GM12878 (cell line): ENCODE measurements at regions not wholly inside any gene's neighbourhood (a gene's known extent, or its start where the extent isn't known, plus 50 kb on each side); places are given as distances from the start of the nearest gene placed in this dataset.

Experiments used
- ATAC-seq: fragments of 200-7000 bp; cut with Tn5 transposase; 3 replicates; pipeline ENCODE4 v1.9.1; 2020; ENCODE audit warnings: mild to moderate bottlenecking, moderate library complexity
- BruUV-seq: library from RNA; stranded (reverse); fragments of 400-500 nt; replicated peaks from 2 replicates; lab custom pipeline; 2021; lab: Mats Ljungman, UMichigan
- CTCF ChIA-PET: fragments of 300-600 bp; sonication (Branson Sonifier 250); formaldehyde crosslinking; extraction: SDS; loops from one replicate; lab custom pipeline; 2021; ENCODE audit warnings: inconsistent platforms; lab: Yijun Ruan, JAX
- POLR2A ChIA-PET: fragments of 350-600 bp; formaldehyde crosslinking; extraction: SDS; loops from one replicate; lab custom pipeline; 2021; ENCODE audit warnings: inconsistent platforms; lab: Charles Lee
- RAD21 ChIA-PET: fragments of 300-600 bp; sonication (Branson Sonifier 250); formaldehyde crosslinking; loops from one replicate; lab custom pipeline; 2023; ENCODE audit warnings: antibody characterized with exemption; ENCODE audit not compliant: unreplicated experiment; lab: Charles Lee
- SMC1A ChIA-PET: fragments of 300-600 bp; sonication (Branson Sonifier 250); formaldehyde crosslinking; loops from one replicate; lab custom pipeline; 2023; ENCODE audit not compliant: unreplicated experiment, uncharacterized antibody; lab: Charles Lee
- DNase-seq: peaks from one replicate; pipeline ENCODE4 v3.0.0-alpha.2; 2011; ENCODE audit warnings: low read depth, low spot score
- FAIRE-seq: peaks from 3 replicates; lab custom pipeline; 2011; peaks lifted over from hg19 to GRCh38; lab: Jason Lieb, UNC
- H2AFZ ChIP-seq: 2 replicates; pipeline ENCODE4 v1.6.0; 2011; ENCODE audit warnings: low read depth, low read length, control low read depth; ENCODE audit not compliant: control insufficient read depth
- H3K27ac ChIP-seq: 2 replicates; pipeline ENCODE4 v1.5.1; 2011; ENCODE audit warnings: control low read depth; ENCODE audit not compliant: control insufficient read depth, insufficient read depth
- H3K27me3 ChIP-seq, 2 experiments: replicated peaks in 1 of 2; 2 replicates each; pipeline versions ENCODE4 v1.6.0 to v1.6.1; 2011; ENCODE audit warnings: low read length in 1 of 2; ENCODE audit not compliant: control insufficient read depth in 2 of 2, insufficient read depth in 2 of 2
- H3K36me3 ChIP-seq, 2 experiments: 2 replicates each; pipeline ENCODE4 v1.5.1; 2011; ENCODE audit warnings: low read length in 1 of 2; ENCODE audit not compliant: control insufficient read depth in 2 of 2, insufficient read depth in 2 of 2
- H3K4me1 ChIP-seq: 2 replicates; pipeline ENCODE4 v1.6.1; 2011; ENCODE audit warnings: mild to moderate bottlenecking, low read length, moderate library complexity, mixed read lengths; ENCODE audit not compliant: control insufficient read depth, insufficient read depth
- H3K4me2 ChIP-seq: 2 replicates; pipeline ENCODE4 v1.6.0; 2011; ENCODE audit warnings: control low read depth; ENCODE audit not compliant: control insufficient read depth, insufficient read depth
- H3K4me3 ChIP-seq: fragments of 200-600 bp; sonication (generic); 2 replicates; pipeline ENCODE4 v1.5.1; 2016
- H3K79me2 ChIP-seq: 2 replicates; pipeline ENCODE4 v1.6.0; 2011; ENCODE audit warnings: low read length; ENCODE audit not compliant: control insufficient read depth, insufficient read depth
- H3K9ac ChIP-seq: 2 replicates; pipeline ENCODE4 v1.8.0; 2011; ENCODE audit warnings: low read length, control low read depth, mixed read lengths; ENCODE audit not compliant: control insufficient read depth, insufficient read depth
- H3K9me3 ChIP-seq: replicated peaks from 3 replicates; pipeline ENCODE4 v1.5.1; 2011; ENCODE audit warnings: mild to moderate bottlenecking, low read length; ENCODE audit not compliant: control insufficient read depth, insufficient read depth
- H4K20me1 ChIP-seq: 2 replicates; pipeline ENCODE4 v1.6.0; 2011; ENCODE audit not compliant: control insufficient read depth, insufficient read depth
- IRF4 ChIP-seq: IDR thresholded peaks from 2 replicates; pipeline ENCODE4 v1.6.1; 2011; ENCODE audit warnings: low read depth, low read length
- MEF2B ChIP-seq: fragments of 450-650 bp; IDR thresholded peaks from 2 replicates; pipeline ENCODE4 v1.6.1; 2018; ENCODE audit warnings: mild to moderate bottlenecking, moderate library complexity; ENCODE audit not compliant: partially characterized antibody, poor library complexity, severe bottlenecking
- MXI1 ChIP-seq: fragments of 150-350 bp; IDR thresholded peaks from 2 replicates; pipeline ENCODE4 v1.6.1; 2011; ENCODE audit warnings: low read depth, mild to moderate bottlenecking, inconsistent platforms, low read length, improper control_type of control experiment
- RUNX3 ChIP-seq: IDR thresholded peaks from 2 replicates; pipeline ENCODE4 v1.6.1; 2012; ENCODE audit warnings: low read length, inconsistent platforms
- SIX5 ChIP-seq: IDR thresholded peaks from 2 replicates; pipeline ENCODE4 v1.6.1; 2011; ENCODE audit warnings: mild to moderate bottlenecking, low read depth, low read length, moderate library complexity; ENCODE audit not compliant: severe bottlenecking
- SREBF2 ChIP-seq: IDR thresholded peaks from 2 replicates; pipeline ENCODE4 v1.6.1; 2012; ENCODE audit warnings: mild to moderate bottlenecking, low read length
- TCF12 ChIP-seq: IDR thresholded peaks from 2 replicates; pipeline ENCODE4 v1.6.1; 2011; ENCODE audit warnings: low read depth, mild to moderate bottlenecking, low read length
- ZNF274 ChIP-seq: IDR thresholded peaks from one replicate; pipeline ENCODE4 v1.8.0; 2011; ENCODE audit not compliant: insufficient read length, insufficient read depth
- WGBS: methylation state at CpG from one replicate; pipeline ENCODE4 v1.1.6; 2016; ENCODE audit warnings: low lambda C conversion rate; ENCODE audit not compliant: insufficient replicate concordance, insufficient coverage; ENCODE audit errors: missing lambda C conversion rate; 5-methylcytosine and 5-hydroxymethylcytosine counted together
- in situ Hi-C: fragments of 300-500 bp; cut with MboI; formaldehyde crosslinking; loops from 9 replicates; pipeline ENCODE4 v1.14.3; 2018; ENCODE audit warnings: mixed read lengths
- intact Hi-C: fragments of 100-400 bp; cut with micrococcal nuclease; formaldehyde crosslinking; loops from one replicate; pipeline ENCODE4 v1.14.2; 2022; ENCODE audit not compliant: unreplicated experiment
- TF ChIP-seq, protein P1 (sequence below): fragments of 450-650 bp; IDR thresholded peaks from 2 replicates; pipeline ENCODE4 v1.6.1; 2017; ENCODE audit warnings: mild to moderate bottlenecking
- TF ChIP-seq, protein P2 (sequence below): IDR thresholded peaks from 2 replicates; pipeline ENCODE4 v1.6.1; 2011; ENCODE audit warnings: borderline replicate concordance, low read depth, mild to moderate bottlenecking, moderate library complexity, low read length; ENCODE audit not compliant: insufficient read depth, poor library complexity, severe bottlenecking
- TF ChIP-seq, protein P3 (sequence below): IDR thresholded peaks from 2 replicates; pipeline ENCODE4 v1.6.1; 2012; ENCODE audit warnings: low read depth, low read length, improper control_type of control experiment
- TF ChIP-seq, protein P4 (sequence below): IDR thresholded peaks from 2 replicates; pipeline ENCODE4 v1.6.1; 2012; ENCODE audit warnings: mild to moderate bottlenecking, low read depth, low read length

DNA sequence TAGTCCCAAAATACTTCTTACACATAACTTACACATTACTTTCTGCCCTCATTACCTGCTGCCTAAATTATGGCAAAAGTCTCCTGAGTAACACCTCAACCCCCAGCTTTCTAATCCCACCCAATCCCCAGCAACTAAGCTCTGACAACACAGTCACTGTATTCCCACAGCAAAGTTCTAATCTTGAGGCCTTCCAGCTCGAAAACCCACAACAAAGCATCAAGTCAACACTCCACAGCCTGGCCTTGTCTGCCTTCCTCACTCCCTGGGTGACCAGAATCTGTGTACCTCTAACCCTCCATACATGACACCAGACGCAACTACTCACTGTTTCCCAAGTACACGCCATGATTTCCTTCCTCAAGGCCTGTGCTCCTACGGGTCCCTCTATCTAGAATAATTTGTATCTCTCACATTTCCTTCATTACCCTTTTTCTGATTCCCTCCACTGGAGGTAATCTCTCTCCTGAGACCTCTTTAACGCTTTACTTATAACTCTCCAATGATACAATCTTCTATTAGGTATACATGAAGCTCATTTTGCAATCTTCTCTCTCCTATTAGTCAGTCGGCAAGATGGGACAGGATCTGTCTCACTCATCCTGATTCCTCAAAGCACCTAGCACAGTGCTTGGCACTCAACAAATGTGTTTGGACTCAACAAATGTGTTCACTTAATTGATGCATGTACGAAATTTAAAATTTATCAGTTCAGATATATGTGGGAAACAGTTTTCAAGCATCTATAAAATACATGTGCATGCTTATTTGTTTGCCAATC, 87.6 kb upstream of the DOCK9 start:
- ChIA-PET SMC1A (interaction anchor here (0.6 to 1.3 kb wide), 2 partner anchors 16 to 283 kb away, joined by 3 read pairs; no protein-coding TSS in a partner anchor), POLR2A (no interaction called here), RAD21 (no interaction called here), CTCF (interaction anchor here (1.0 to 1.3 kb wide), 2 partner anchors 16 to 201 kb away, joined by 3 to 4 read pairs; no protein-coding TSS in a partner anchor)
- 66% methylated on average over 7 of the region's 7 CpGs for WGBS
- no peaks in the 10 kb centered on the region for H3K27me3 ChIP-seq
- in situ Hi-C loops = no loop called here
- BruUV-seq = no TSS peak
- H3K27ac ChIP-seq = no peak overlapping the region
- no peak overlapping the region for H3K9ac ChIP-seq
- no peaks in the 10 kb centered on the region; the same call in 2 of the 3 replicates for H3K9me3 ChIP-seq
- H3K36me3 ChIP-seq = no peaks in the 10 kb centered on the region
- no peaks in the 10 kb centered on the region for H3K79me2 ChIP-seq
- no peak overlapping the region for H3K4me2 ChIP-seq
- peak; percentile 56 for FAIRE-seq
- no peaks in the 10 kb centered on the region for H3K4me1 ChIP-seq
- intact Hi-C loops = no loop called here
- H4K20me1 ChIP-seq = no peaks in the 10 kb centered on the region
- no peak for DNase-seq
- H2AFZ ChIP-seq = no peak overlapping the region
- no peak overlapping the region for H3K4me3 ChIP-seq
- ATAC-seq = no peak
- TF ChIP-seq TCF12 (no peak), SIX5 (no peak), RUNX3 (no peak), ZNF274 (no peak), SREBF2 (no peak), MXI1 (no peak), MEF2B (no peak), IRF4 (no peak)
- TF ChIP-seq, protein P1, sequence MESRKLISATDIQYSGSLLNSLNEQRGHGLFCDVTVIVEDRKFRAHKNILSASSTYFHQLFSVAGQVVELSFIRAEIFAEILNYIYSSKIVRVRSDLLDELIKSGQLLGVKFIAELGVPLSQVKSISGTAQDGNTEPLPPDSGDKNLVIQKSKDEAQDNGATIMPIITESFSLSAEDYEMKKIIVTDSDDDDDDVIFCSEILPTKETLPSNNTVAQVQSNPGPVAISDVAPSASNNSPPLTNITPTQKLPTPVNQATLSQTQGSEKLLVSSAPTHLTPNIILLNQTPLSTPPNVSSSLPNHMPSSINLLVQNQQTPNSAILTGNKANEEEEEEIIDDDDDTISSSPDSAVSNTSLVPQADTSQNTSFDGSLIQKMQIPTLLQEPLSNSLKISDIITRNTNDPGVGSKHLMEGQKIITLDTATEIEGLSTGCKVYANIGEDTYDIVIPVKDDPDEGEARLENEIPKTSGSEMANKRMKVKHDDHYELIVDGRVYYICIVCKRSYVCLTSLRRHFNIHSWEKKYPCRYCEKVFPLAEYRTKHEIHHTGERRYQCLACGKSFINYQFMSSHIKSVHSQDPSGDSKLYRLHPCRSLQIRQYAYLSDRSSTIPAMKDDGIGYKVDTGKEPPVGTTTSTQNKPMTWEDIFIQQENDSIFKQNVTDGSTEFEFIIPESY = no peak
- TF ChIP-seq, protein P2, sequence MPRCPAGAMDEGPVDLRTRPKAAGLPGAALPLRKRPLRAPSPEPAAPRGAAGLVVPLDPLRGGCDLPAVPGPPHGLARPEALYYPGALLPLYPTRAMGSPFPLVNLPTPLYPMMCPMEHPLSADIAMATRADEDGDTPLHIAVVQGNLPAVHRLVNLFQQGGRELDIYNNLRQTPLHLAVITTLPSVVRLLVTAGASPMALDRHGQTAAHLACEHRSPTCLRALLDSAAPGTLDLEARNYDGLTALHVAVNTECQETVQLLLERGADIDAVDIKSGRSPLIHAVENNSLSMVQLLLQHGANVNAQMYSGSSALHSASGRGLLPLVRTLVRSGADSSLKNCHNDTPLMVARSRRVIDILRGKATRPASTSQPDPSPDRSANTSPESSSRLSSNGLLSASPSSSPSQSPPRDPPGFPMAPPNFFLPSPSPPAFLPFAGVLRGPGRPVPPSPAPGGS = no peak
- TF ChIP-seq, protein P3, sequence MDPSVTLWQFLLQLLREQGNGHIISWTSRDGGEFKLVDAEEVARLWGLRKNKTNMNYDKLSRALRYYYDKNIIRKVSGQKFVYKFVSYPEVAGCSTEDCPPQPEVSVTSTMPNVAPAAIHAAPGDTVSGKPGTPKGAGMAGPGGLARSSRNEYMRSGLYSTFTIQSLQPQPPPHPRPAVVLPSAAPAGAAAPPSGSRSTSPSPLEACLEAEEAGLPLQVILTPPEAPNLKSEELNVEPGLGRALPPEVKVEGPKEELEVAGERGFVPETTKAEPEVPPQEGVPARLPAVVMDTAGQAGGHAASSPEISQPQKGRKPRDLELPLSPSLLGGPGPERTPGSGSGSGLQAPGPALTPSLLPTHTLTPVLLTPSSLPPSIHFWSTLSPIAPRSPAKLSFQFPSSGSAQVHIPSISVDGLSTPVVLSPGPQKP = no peak
- TF ChIP-seq, protein P4, sequence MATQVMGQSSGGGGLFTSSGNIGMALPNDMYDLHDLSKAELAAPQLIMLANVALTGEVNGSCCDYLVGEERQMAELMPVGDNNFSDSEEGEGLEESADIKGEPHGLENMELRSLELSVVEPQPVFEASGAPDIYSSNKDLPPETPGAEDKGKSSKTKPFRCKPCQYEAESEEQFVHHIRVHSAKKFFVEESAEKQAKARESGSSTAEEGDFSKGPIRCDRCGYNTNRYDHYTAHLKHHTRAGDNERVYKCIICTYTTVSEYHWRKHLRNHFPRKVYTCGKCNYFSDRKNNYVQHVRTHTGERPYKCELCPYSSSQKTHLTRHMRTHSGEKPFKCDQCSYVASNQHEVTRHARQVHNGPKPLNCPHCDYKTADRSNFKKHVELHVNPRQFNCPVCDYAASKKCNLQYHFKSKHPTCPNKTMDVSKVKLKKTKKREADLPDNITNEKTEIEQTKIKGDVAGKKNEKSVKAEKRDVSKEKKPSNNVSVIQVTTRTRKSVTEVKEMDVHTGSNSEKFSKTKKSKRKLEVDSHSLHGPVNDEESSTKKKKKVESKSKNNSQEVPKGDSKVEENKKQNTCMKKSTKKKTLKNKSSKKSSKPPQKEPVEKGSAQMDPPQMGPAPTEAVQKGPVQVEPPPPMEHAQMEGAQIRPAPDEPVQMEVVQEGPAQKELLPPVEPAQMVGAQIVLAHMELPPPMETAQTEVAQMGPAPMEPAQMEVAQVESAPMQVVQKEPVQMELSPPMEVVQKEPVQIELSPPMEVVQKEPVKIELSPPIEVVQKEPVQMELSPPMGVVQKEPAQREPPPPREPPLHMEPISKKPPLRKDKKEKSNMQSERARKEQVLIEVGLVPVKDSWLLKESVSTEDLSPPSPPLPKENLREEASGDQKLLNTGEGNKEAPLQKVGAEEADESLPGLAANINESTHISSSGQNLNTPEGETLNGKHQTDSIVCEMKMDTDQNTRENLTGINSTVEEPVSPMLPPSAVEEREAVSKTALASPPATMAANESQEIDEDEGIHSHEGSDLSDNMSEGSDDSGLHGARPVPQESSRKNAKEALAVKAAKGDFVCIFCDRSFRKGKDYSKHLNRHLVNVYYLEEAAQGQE = no peak
